GM10266 (cell line): ENCODE measurements at regions not wholly inside any gene's neighbourhood (a gene's known extent, or its start where the extent isn't known, plus 50 kb on each side); places are given as distances from the start of the nearest gene placed in this dataset.

Source experiments
- DNase-seq: peaks from one replicate; pipeline ENCODE4 v3.0.0; 2012; ENCODE audit errors: extremely low spot score
- CTCF ChIP-seq: IDR thresholded peaks from 2 replicates; pipeline ENCODE4 v1.5.1; 2012; ENCODE audit warnings: mild to moderate bottlenecking, low read depth; ENCODE audit not compliant: control insufficient read depth, insufficient read depth; ENCODE audit errors: missing control alignments

- TF ChIP-seq CTCF, result no peak
- DNase-seq, result no peak
Observed at GRCh38 chr2:240209493-240209892, 69.0 kb upstream of the OTOS start.

GRCh38 chr2:240210198-240210965 is 69.9 kb upstream of the OTOS start:
- no peak for TF ChIP-seq CTCF
- DNase-seq, result no peak

- DNase-seq, result no peak
- no peak for TF ChIP-seq CTCF
Observed at GRCh38 chr2:240211096-240211495, 70.6 kb upstream of the OTOS start.

GRCh38 chr2:240211598-240212424 is 71.4 kb upstream of the OTOS start:
- DNase-seq, result no peak
- no peak for TF ChIP-seq CTCF

- no peak for TF ChIP-seq CTCF
- no peak for DNase-seq
Observed at GRCh38 chr2:240212425-240213225, 72.2 kb upstream of the OTOS start.

GRCh38 chr2:240213226-240213475 is 72.7 kb upstream of the OTOS start:
- DNase-seq, result no peak

More at GRCh38 chr2:240213226-240213475, 72.7 kb upstream of the OTOS start:
- TF ChIP-seq CTCF, result no peak
